ENCODE measurements at regions not wholly inside any gene's neighbourhood (a gene's known extent, or its start where the extent isn't known, plus 50 kb on each side); places are given as distances from the start of the nearest gene placed in this dataset.

GRCh38 chr1:70688580-70688979 is 277.5 kb downstream of the CTH start:
- no peaks in the 10 kb centered on the region for H3K36me3 ChIP-seq (ENCODE audit: control insufficient read depth in 1 of 2, insufficient read depth in 2 of 2, low read length in 2 of 2)
- no peak overlapping the region for H3K4me3 ChIP-seq (ENCODE audit: low read depth in 1 of 2, low read length in 2 of 2)
- H3K9ac ChIP-seq (ENCODE audit: low read depth in 1 of 2, low read length in 2 of 2), result no peak overlapping the region
- H3K4me1 ChIP-seq (ENCODE audit: control insufficient read depth in 1 of 2, insufficient read depth in 2 of 2, low read length in 2 of 2), result no peaks in the 10 kb centered on the region
- peaks cover 0 to 2% of the 10 kb centered on the region in 2 donors for H3K27me3 ChIP-seq (ENCODE audit: control insufficient read depth in 1 of 2, insufficient read depth in 2 of 2, low read length in 2 of 2)
- H3K9me3 ChIP-seq (ENCODE audit: control insufficient read depth in 1 of 2, low read length in 2 of 2), result no peaks in the 10 kb centered on the region
- H3K27ac ChIP-seq (ENCODE audit: low read depth, low read length), result no peak overlapping the region

DNA sequence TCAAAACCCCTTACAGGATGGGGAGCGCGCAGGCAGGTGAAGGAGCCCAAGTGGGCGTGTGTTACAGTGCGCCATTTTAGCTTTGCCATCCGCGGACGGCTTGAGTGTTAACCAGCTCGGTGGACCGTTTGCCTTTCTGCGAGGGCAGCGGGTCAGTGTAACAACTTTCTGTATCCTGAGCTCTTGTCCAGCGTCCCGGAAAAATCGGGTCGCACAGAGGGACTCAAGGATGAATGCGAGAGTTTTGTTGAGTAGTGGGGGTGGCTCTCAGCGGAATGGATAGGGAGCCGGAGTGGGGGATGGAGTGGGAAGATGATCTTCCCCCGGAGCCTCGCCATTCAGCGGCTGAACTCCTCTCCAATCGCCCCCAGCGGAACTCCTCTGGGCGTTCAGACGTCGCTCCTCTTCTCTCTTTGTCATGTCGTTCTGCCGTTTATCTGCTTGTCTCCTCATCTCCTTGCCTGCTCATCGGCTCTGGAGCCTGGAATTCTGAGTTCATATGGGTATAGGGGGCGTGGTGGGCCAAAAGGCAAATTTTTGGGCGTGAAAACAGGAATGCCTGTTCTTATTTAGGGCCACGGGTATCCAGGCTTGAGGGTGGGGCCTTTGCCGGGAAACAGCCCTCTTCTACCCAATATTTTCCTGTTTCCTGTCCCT is 295.4 kb downstream of the CTH start:
- no peaks in the 10 kb centered on the region for H3K9me3 ChIP-seq (ENCODE audit: control insufficient read depth in 1 of 2, low read length in 2 of 2)
- H3K4me1 ChIP-seq (ENCODE audit: control insufficient read depth in 1 of 2, insufficient read depth in 2 of 2, low read length in 2 of 2), result no peaks in the 10 kb centered on the region
- H3K4me3 ChIP-seq (ENCODE audit: low read depth in 1 of 2, low read length in 2 of 2), result peak overlapping the region in 1 of 2 donors; percentile 8
- H3K27me3 ChIP-seq (ENCODE audit: control insufficient read depth in 1 of 2, insufficient read depth in 2 of 2, low read length in 2 of 2), result no peaks in the 10 kb centered on the region
- H3K9ac ChIP-seq (ENCODE audit: low read depth in 1 of 2, low read length in 2 of 2), result no peak overlapping the region
- H3K27ac ChIP-seq (ENCODE audit: low read depth, low read length), result no peak overlapping the region
- H3K36me3 ChIP-seq (ENCODE audit: control insufficient read depth in 1 of 2, insufficient read depth in 2 of 2, low read length in 2 of 2), result no peaks in the 10 kb centered on the region

- H3K27ac ChIP-seq (ENCODE audit: low read depth, low read length), result no peak overlapping the region
- no peaks in the 10 kb centered on the region for H3K36me3 ChIP-seq (ENCODE audit: control insufficient read depth in 1 of 2, insufficient read depth in 2 of 2, low read length in 2 of 2)
- H3K4me1 ChIP-seq (ENCODE audit: control insufficient read depth in 1 of 2, insufficient read depth in 2 of 2, low read length in 2 of 2), result no peaks in the 10 kb centered on the region
- no peaks in the 10 kb centered on the region for H3K27me3 ChIP-seq (ENCODE audit: control insufficient read depth in 1 of 2, insufficient read depth in 2 of 2, low read length in 2 of 2)
- H3K9me3 ChIP-seq (ENCODE audit: control insufficient read depth in 1 of 2, low read length in 2 of 2), result no peaks in the 10 kb centered on the region
- no peak overlapping the region for H3K9ac ChIP-seq (ENCODE audit: low read depth in 1 of 2, low read length in 2 of 2)
- H3K4me3 ChIP-seq (ENCODE audit: low read depth in 1 of 2, low read length in 2 of 2), result no peak overlapping the region
These were observed 296.1 kb downstream of the CTH start for GRCh38 chr1:70707214-70707613.

- Histone ChIP-seq H3K36me3 (ENCODE audit: control insufficient read depth in 1 of 2, insufficient read depth in 2 of 2, low read length in 2 of 2) (no peaks in the 10 kb centered on the region), H3K4me3 (ENCODE audit: low read depth in 1 of 2, low read length in 2 of 2) (no peak overlapping the region), H3K9me3 (ENCODE audit: control insufficient read depth in 1 of 2, low read length in 2 of 2) (no peaks in the 10 kb centered on the region), H3K4me1 (ENCODE audit: control insufficient read depth in 1 of 2, insufficient read depth in 2 of 2, low read length in 2 of 2) (no peaks in the 10 kb centered on the region), H3K27me3 (ENCODE audit: control insufficient read depth in 1 of 2, insufficient read depth in 2 of 2, low read length in 2 of 2) (no peaks in the 10 kb centered on the region), H3K9ac (ENCODE audit: low read depth in 1 of 2, low read length in 2 of 2) (no peak overlapping the region), H3K27ac (ENCODE audit: low read depth, low read length) (no peak overlapping the region)
These were observed 303.1 kb downstream of the CTH start for GRCh38 chr1:70714149-70714548.

- H3K27me3 ChIP-seq (ENCODE audit: control insufficient read depth in 1 of 2, insufficient read depth in 2 of 2, low read length in 2 of 2), result no peaks in the 10 kb centered on the region
- H3K4me3 ChIP-seq (ENCODE audit: low read depth in 1 of 2, low read length in 2 of 2), result no peak overlapping the region
- H3K27ac ChIP-seq (ENCODE audit: low read depth, low read length), result no peak overlapping the region
These were observed 306.1 kb downstream of the CTH start for GRCh38 chr1:70717211-70717610.

DNA sequence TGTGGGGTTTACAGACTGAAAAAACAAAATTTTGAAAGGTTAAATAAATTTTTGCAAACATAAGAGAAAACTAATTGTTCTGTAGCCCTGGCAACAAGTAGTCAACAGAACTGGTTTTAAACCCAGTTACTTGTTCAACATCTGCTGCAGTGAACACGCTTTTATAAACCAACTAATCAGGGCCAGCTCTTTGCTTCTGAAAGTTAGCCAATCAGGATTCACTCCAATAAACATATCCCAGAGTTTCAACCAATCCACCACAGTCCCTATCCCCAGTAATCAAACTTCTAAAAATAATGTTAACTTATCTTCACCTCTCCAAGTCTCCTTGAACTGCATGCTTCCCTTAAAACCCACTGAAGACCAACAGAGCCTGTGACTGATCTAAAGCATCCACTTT is 306.6 kb downstream of the CTH start:
- H3K27ac ChIP-seq (ENCODE audit: low read depth, low read length), result no peak overlapping the region
- no peaks in the 10 kb centered on the region for H3K9me3 ChIP-seq (ENCODE audit: control insufficient read depth in 1 of 2, low read length in 2 of 2)
- H3K4me1 ChIP-seq (ENCODE audit: control insufficient read depth in 1 of 2, insufficient read depth in 2 of 2, low read length in 2 of 2), result no peaks in the 10 kb centered on the region
- H3K4me3 ChIP-seq (ENCODE audit: low read depth in 1 of 2, low read length in 2 of 2), result no peak overlapping the region
- H3K27me3 ChIP-seq (ENCODE audit: control insufficient read depth in 1 of 2, insufficient read depth in 2 of 2, low read length in 2 of 2), result no peaks in the 10 kb centered on the region
- H3K9ac ChIP-seq (ENCODE audit: low read depth in 1 of 2, low read length in 2 of 2), result no peak overlapping the region
- no peaks in the 10 kb centered on the region for H3K36me3 ChIP-seq (ENCODE audit: control insufficient read depth in 1 of 2, insufficient read depth in 2 of 2, low read length in 2 of 2)

More at GRCh38 chr1:70717211-70717610, 306.1 kb downstream of the CTH start:
- Histone ChIP-seq H3K36me3 (ENCODE audit: control insufficient read depth in 1 of 2, insufficient read depth in 2 of 2, low read length in 2 of 2) (no peaks in the 10 kb centered on the region), H3K9me3 (ENCODE audit: control insufficient read depth in 1 of 2, low read length in 2 of 2) (no peaks in the 10 kb centered on the region), H3K9ac (ENCODE audit: low read depth in 1 of 2, low read length in 2 of 2) (no peak overlapping the region), H3K4me1 (ENCODE audit: control insufficient read depth in 1 of 2, insufficient read depth in 2 of 2, low read length in 2 of 2) (no peaks in the 10 kb centered on the region)

- Histone ChIP-seq H3K4me1 (ENCODE audit: control insufficient read depth in 1 of 2, insufficient read depth in 2 of 2, low read length in 2 of 2) (no peaks in the 10 kb centered on the region), H3K4me3 (ENCODE audit: low read depth in 1 of 2, low read length in 2 of 2) (no peak overlapping the region), H3K9me3 (ENCODE audit: control insufficient read depth in 1 of 2, low read length in 2 of 2) (no peaks in the 10 kb centered on the region), H3K27me3 (ENCODE audit: control insufficient read depth in 1 of 2, insufficient read depth in 2 of 2, low read length in 2 of 2) (no peaks in the 10 kb centered on the region), H3K9ac (ENCODE audit: low read depth in 1 of 2, low read length in 2 of 2) (no peak overlapping the region), H3K36me3 (ENCODE audit: control insufficient read depth in 1 of 2, insufficient read depth in 2 of 2, low read length in 2 of 2) (no peaks in the 10 kb centered on the region), H3K27ac (ENCODE audit: low read depth, low read length) (no peak overlapping the region)
These were observed 307.1 kb downstream of the CTH start for GRCh38 chr1:70718086-70718630.

DNA sequence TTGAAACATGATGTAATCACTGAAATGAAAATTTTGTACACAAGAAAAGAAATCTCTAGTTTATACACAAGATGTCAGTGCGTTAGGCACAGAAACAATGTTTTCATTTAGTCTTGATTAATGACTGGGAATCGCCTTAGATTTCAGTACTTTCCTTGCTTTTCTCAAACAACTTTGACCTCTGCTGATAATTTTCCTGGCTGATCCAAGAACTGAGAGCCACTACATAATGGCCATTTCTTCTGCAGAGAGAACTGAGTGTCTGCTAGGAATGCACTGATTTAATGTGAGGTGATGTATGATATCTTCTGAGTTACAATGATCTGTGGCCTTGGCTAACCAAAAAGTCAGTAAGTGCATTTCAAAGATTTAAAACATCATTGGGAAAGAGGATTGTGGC is 308.1 kb downstream of the CTH start:
- H3K27ac ChIP-seq (ENCODE audit: low read depth, low read length), result no peak overlapping the region
- H3K9me3 ChIP-seq (ENCODE audit: control insufficient read depth in 1 of 2, low read length in 2 of 2), result no peaks in the 10 kb centered on the region
- H3K36me3 ChIP-seq (ENCODE audit: control insufficient read depth in 1 of 2, insufficient read depth in 2 of 2, low read length in 2 of 2), result no peaks in the 10 kb centered on the region
- no peak overlapping the region for H3K4me3 ChIP-seq (ENCODE audit: low read depth in 1 of 2, low read length in 2 of 2)
- H3K9ac ChIP-seq (ENCODE audit: low read depth in 1 of 2, low read length in 2 of 2), result no peak overlapping the region
- H3K4me1 ChIP-seq (ENCODE audit: control insufficient read depth in 1 of 2, insufficient read depth in 2 of 2, low read length in 2 of 2), result no peaks in the 10 kb centered on the region
- no peaks in the 10 kb centered on the region for H3K27me3 ChIP-seq (ENCODE audit: control insufficient read depth in 1 of 2, insufficient read depth in 2 of 2, low read length in 2 of 2)

GRCh38 chr1:70720109-70720508 is 309.0 kb downstream of the CTH start:
- no peaks in the 10 kb centered on the region for H3K36me3 ChIP-seq (ENCODE audit: control insufficient read depth in 1 of 2, insufficient read depth in 2 of 2, low read length in 2 of 2)
- no peaks in the 10 kb centered on the region for H3K27me3 ChIP-seq (ENCODE audit: control insufficient read depth in 1 of 2, insufficient read depth in 2 of 2, low read length in 2 of 2)
- H3K9ac ChIP-seq (ENCODE audit: low read depth in 1 of 2, low read length in 2 of 2), result no peak overlapping the region
- no peaks in the 10 kb centered on the region for H3K9me3 ChIP-seq (ENCODE audit: control insufficient read depth in 1 of 2, low read length in 2 of 2)
- H3K4me3 ChIP-seq (ENCODE audit: low read depth in 1 of 2, low read length in 2 of 2), result no peak overlapping the region
- H3K27ac ChIP-seq (ENCODE audit: low read depth, low read length), result no peak overlapping the region
- H3K4me1 ChIP-seq (ENCODE audit: control insufficient read depth in 1 of 2, insufficient read depth in 2 of 2, low read length in 2 of 2), result no peaks in the 10 kb centered on the region

DNA sequence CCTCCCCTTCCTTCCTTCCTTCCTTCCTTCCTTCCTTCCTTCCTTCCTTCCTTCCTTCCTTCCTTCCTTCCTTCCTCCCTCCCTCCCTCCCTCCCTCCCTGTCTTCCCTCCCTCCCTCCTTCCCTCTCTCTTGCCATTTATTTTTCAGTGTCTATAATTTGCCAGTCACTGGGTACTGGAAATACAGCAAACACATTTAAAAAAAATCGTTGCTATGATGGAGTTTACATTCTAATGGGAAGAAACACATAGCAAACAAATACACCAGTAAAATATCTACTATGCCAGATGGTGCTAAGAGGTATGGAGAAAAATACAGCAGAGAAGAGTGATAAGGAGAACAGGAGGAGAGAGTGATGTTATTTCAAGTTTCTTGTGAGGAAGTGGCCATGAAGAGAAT is 309.5 kb downstream of the CTH start:
- Histone ChIP-seq H3K4me1 (ENCODE audit: control insufficient read depth in 1 of 2, insufficient read depth in 2 of 2, low read length in 2 of 2) (no peaks in the 10 kb centered on the region), H3K9me3 (ENCODE audit: control insufficient read depth in 1 of 2, low read length in 2 of 2) (no peaks in the 10 kb centered on the region), H3K36me3 (ENCODE audit: control insufficient read depth in 1 of 2, insufficient read depth in 2 of 2, low read length in 2 of 2) (no peaks in the 10 kb centered on the region), H3K27me3 (ENCODE audit: control insufficient read depth in 1 of 2, insufficient read depth in 2 of 2, low read length in 2 of 2) (no peaks in the 10 kb centered on the region), H3K27ac (ENCODE audit: low read depth, low read length) (no peak overlapping the region), H3K4me3 (ENCODE audit: low read depth in 1 of 2, low read length in 2 of 2) (no peak overlapping the region), H3K9ac (ENCODE audit: low read depth in 1 of 2, low read length in 2 of 2) (no peak overlapping the region)
